IPS-20b (cell line): ENCODE measurements at regions not wholly inside any gene's neighbourhood (a gene's known extent, or its start where the extent isn't known, plus 50 kb on each side); places are given as distances from the start of the nearest gene placed in this dataset.
"Not testable (repeated sequence)": the region's sequence is repeated elsewhere in the genome, so short reads cannot be mapped to it uniquely, and the experiment has no call there.

Experiments
- H3K27ac ChIP-seq: one replicate; pipeline ENCODE4 v1.5.1; 2013; ENCODE audit warnings: low read length
- H3K27me3 ChIP-seq: 2 replicates; pipeline ENCODE4 v1.6.1; 2013; ENCODE audit warnings: mild to moderate bottlenecking, low read length, inconsistent platforms; ENCODE audit not compliant: insufficient read depth
- H3K36me3 ChIP-seq: 2 replicates; pipeline ENCODE4 v1.6.1; 2013; ENCODE audit warnings: low read depth, mild to moderate bottlenecking, inconsistent platforms, low read length, moderate library complexity; ENCODE audit not compliant: insufficient read depth
- H3K4me1 ChIP-seq: 2 replicates; pipeline ENCODE4 v1.6.1; 2013; ENCODE audit warnings: mild to moderate bottlenecking, control low read depth, inconsistent platforms, low read length, moderate library complexity; ENCODE audit not compliant: insufficient read depth
- H3K4me3 ChIP-seq: 2 replicates; pipeline ENCODE4 v1.5.1; 2013; ENCODE audit warnings: mild to moderate bottlenecking, low read length, inconsistent platforms
- H3K9ac ChIP-seq: 2 replicates; pipeline ENCODE4 v1.6.1; 2013; ENCODE audit warnings: low read depth, mild to moderate bottlenecking, inconsistent platforms, low read length, moderate library complexity
- H3K9me3 ChIP-seq: 2 replicates; pipeline ENCODE4 v1.6.1; 2013; ENCODE audit warnings: mild to moderate bottlenecking, low read depth, low read length, inconsistent platforms; ENCODE audit not compliant: insufficient read depth

- Histone ChIP-seq H3K4me3 (no peak overlapping the region), H3K9ac (no peak overlapping the region), H3K4me1 (peaks cover 3% of the 10 kb centered on the region; the same call in 1 of the 2 replicates), H3K9me3 (no peaks in the 10 kb centered on the region), H3K27ac (no peak overlapping the region), H3K27me3 (no peaks in the 10 kb centered on the region), H3K36me3 (no peaks in the 10 kb centered on the region)
Observed at GRCh38 chr7:3154317-3154716, 110.7 kb upstream of the CARD11 start.

- no peak overlapping the region for H3K9ac ChIP-seq
- no peaks in the 10 kb centered on the region for H3K9me3 ChIP-seq
- H3K27me3 ChIP-seq: no peaks in the 10 kb centered on the region
- H3K4me3 ChIP-seq: no peak overlapping the region
- no peak overlapping the region for H3K27ac ChIP-seq
- peaks cover 3% of the 10 kb centered on the region; the same call in 1 of the 2 replicates for H3K4me1 ChIP-seq
- H3K36me3 ChIP-seq: no peaks in the 10 kb centered on the region
Observed at GRCh38 chr7:3154881-3155494, 111.3 kb upstream of the CARD11 start.

GRCh38 chr7:3156508-3156907, 112.8 kb upstream of the CARD11 start:
- H3K9me3 ChIP-seq: no peaks in the 10 kb centered on the region
- no peaks in the 10 kb centered on the region for H3K36me3 ChIP-seq
- no peak overlapping the region for H3K27ac ChIP-seq
- no peaks in the 10 kb centered on the region for H3K27me3 ChIP-seq
- peaks cover 3% of the 10 kb centered on the region; the same call in 1 of the 2 replicates for H3K4me1 ChIP-seq
- H3K4me3 ChIP-seq: no peak overlapping the region
- no peak overlapping the region for H3K9ac ChIP-seq

- no peak overlapping the region for H3K9ac ChIP-seq
- H3K4me1 ChIP-seq: peaks cover 3% of the 10 kb centered on the region; the same call in 1 of the 2 replicates
- no peak overlapping the region for H3K4me3 ChIP-seq
- no peaks in the 10 kb centered on the region for H3K9me3 ChIP-seq
- no peaks in the 10 kb centered on the region for H3K36me3 ChIP-seq
- no peaks in the 10 kb centered on the region for H3K27me3 ChIP-seq
- no peak overlapping the region for H3K27ac ChIP-seq
Observed at GRCh38 chr7:3157566-3158287, 114.1 kb upstream of the CARD11 start.

GRCh38 chr7:3158341-3158760, 114.7 kb upstream of the CARD11 start:
- Histone ChIP-seq H3K36me3 (no peaks in the 10 kb centered on the region), H3K4me3 (no peak overlapping the region), H3K27me3 (no peaks in the 10 kb centered on the region), H3K27ac (no peak overlapping the region), H3K9me3 (no peaks in the 10 kb centered on the region), H3K4me1 (peaks cover 3% of the 10 kb centered on the region; the same call in 1 of the 2 replicates), H3K9ac (no peak overlapping the region)

GRCh38 chr7:3159039-3159438, 115.4 kb upstream of the CARD11 start:
- no peaks in the 10 kb centered on the region for H3K9me3 ChIP-seq
- no peaks in the 10 kb centered on the region for H3K36me3 ChIP-seq
- H3K27ac ChIP-seq: no peak overlapping the region
- H3K9ac ChIP-seq: no peak overlapping the region
- H3K4me3 ChIP-seq: no peak overlapping the region
- peaks cover 3% of the 10 kb centered on the region; the same call in 1 of the 2 replicates for H3K4me1 ChIP-seq
- H3K27me3 ChIP-seq: no peaks in the 10 kb centered on the region

GRCh38 chr7:3159445-3159844, 115.8 kb upstream of the CARD11 start:
- Histone ChIP-seq H3K27me3 (no peaks in the 10 kb centered on the region), H3K27ac (no peak overlapping the region), H3K4me3 (no peak overlapping the region), H3K9me3 (no peaks in the 10 kb centered on the region), H3K9ac (no peak overlapping the region), H3K36me3 (no peaks in the 10 kb centered on the region), H3K4me1 (peaks cover 3% of the 10 kb centered on the region; the same call in 1 of the 2 replicates)

GRCh38 chr7:3159926-3160325, 116.3 kb upstream of the CARD11 start:
- not testable (repeated sequence) for H3K27ac ChIP-seq, H3K4me1 ChIP-seq, H3K27me3 ChIP-seq, H3K9me3 ChIP-seq, H3K36me3 ChIP-seq, H3K4me3 ChIP-seq, H3K9ac ChIP-seq

- H3K36me3 ChIP-seq: no peaks in the 10 kb centered on the region
- no peak overlapping the region for H3K9ac ChIP-seq
- no peak overlapping the region for H3K4me3 ChIP-seq
- no peaks in the 10 kb centered on the region for H3K27me3 ChIP-seq
- H3K27ac ChIP-seq: no peak overlapping the region
- H3K9me3 ChIP-seq: no peaks in the 10 kb centered on the region
- H3K4me1 ChIP-seq: peaks cover 3% of the 10 kb centered on the region; the same call in 1 of the 2 replicates
Observed at GRCh38 chr7:3162289-3162688, 118.6 kb upstream of the CARD11 start.

- H3K36me3 ChIP-seq, H3K4me3 ChIP-seq, H3K27me3 ChIP-seq, H3K4me1 ChIP-seq, H3K9me3 ChIP-seq, H3K27ac ChIP-seq, H3K9ac ChIP-seq: not testable (repeated sequence)
Observed at GRCh38 chr7:3162798-3163197, 119.1 kb upstream of the CARD11 start.

GRCh38 chr7:3164380-3164792, 120.7 kb upstream of the CARD11 start:
- Histone ChIP-seq H3K9ac (no peak overlapping the region), H3K9me3 (no peaks in the 10 kb centered on the region)

More at GRCh38 chr7:3164380-3164792, 120.7 kb upstream of the CARD11 start:
- no peak overlapping the region for H3K27ac ChIP-seq
- H3K4me1 ChIP-seq: no peaks in the 10 kb centered on the region
- no peak overlapping the region for H3K4me3 ChIP-seq
- no peaks in the 10 kb centered on the region for H3K36me3 ChIP-seq
- H3K27me3 ChIP-seq: no peaks in the 10 kb centered on the region
